ENCODE measurements at regions not wholly inside any gene's neighbourhood (a gene's known extent, or its start where the extent isn't known, plus 50 kb on each side); places are given as distances from the start of the nearest gene placed in this dataset.

- ATAC-seq (no peak), DNase-seq (no peak)
- no peaks in the 10 kb centered on the region for H3K9me3 Mint-ChIP-seq
- H3K27me3 Mint-ChIP-seq: peaks cover 12% of the 10 kb centered on the region
- H3K27ac Mint-ChIP-seq: no peak overlapping the region
- H3K4me1 Mint-ChIP-seq: no peaks in the 10 kb centered on the region
- no peak overlapping the region for H3K4me3 Mint-ChIP-seq
- no peaks in the 10 kb centered on the region for H3K36me3 Mint-ChIP-seq (ENCODE audit: low read depth)
Observed at GRCh38 chr13:39244561-39245230, 206.4 kb downstream of the NHLRC3 start.

- no peak for DNase-seq
- H3K27me3 Mint-ChIP-seq: peaks cover 15% of the 10 kb centered on the region
- H3K9me3 Mint-ChIP-seq: no peaks in the 10 kb centered on the region
- no peaks in the 10 kb centered on the region for H3K36me3 Mint-ChIP-seq (ENCODE audit: low read depth)
- H3K27ac Mint-ChIP-seq: no peak overlapping the region
- no peak for ATAC-seq
- H3K4me1 Mint-ChIP-seq: no peaks in the 10 kb centered on the region
- H3K4me3 Mint-ChIP-seq: no peak overlapping the region
Observed at GRCh38 chr13:39245688-39246087, 207.4 kb downstream of the NHLRC3 start.

- Mint-ChIP-seq H3K4me3 (no peak overlapping the region), H3K27me3 (peaks cover 11% of the 10 kb centered on the region), H3K36me3 (ENCODE audit: low read depth) (no peaks in the 10 kb centered on the region), H3K9me3 (no peaks in the 10 kb centered on the region), H3K27ac (no peak overlapping the region), H3K4me1 (no peaks in the 10 kb centered on the region)
- ATAC-seq: no peak
- DNase-seq: no peak
Observed at GRCh38 chr13:39249982-39250381, 211.7 kb downstream of the NHLRC3 start.

- Mint-ChIP-seq H3K4me1 (no peaks in the 10 kb centered on the region), H3K36me3 (ENCODE audit: low read depth) (no peaks in the 10 kb centered on the region), H3K4me3 (no peak overlapping the region), H3K27ac (no peak overlapping the region), H3K27me3 (peaks cover 11% of the 10 kb centered on the region), H3K9me3 (no peaks in the 10 kb centered on the region)
- ATAC-seq: no peak
- DNase-seq: no peak
Observed at GRCh38 chr13:39250440-39250839, 212.2 kb downstream of the NHLRC3 start.

- DNase-seq (no peak), ATAC-seq (no peak)
- H3K36me3 Mint-ChIP-seq (ENCODE audit: low read depth): no peaks in the 10 kb centered on the region
- H3K9me3 Mint-ChIP-seq: no peaks in the 10 kb centered on the region
- no peaks in the 10 kb centered on the region for H3K4me1 Mint-ChIP-seq
- peaks cover 9% of the 10 kb centered on the region for H3K27me3 Mint-ChIP-seq
- no peak overlapping the region for H3K4me3 Mint-ChIP-seq
- no peak overlapping the region for H3K27ac Mint-ChIP-seq
Observed at GRCh38 chr13:39251340-39251739, 213.1 kb downstream of the NHLRC3 start.

- Mint-ChIP-seq H3K27me3 (peaks cover 8% of the 10 kb centered on the region), H3K4me3 (no peak overlapping the region), H3K27ac (no peak overlapping the region), H3K4me1 (peaks cover 3% of the 10 kb centered on the region), H3K36me3 (ENCODE audit: low read depth) (no peaks in the 10 kb centered on the region), H3K9me3 (no peaks in the 10 kb centered on the region)
- no peak for ATAC-seq
- DNase-seq: no peak
Observed at GRCh38 chr13:39253774-39254173, 215.5 kb downstream of the NHLRC3 start.

GRCh38 chr13:39254601-39255000, 216.3 kb downstream of the NHLRC3 start:
- ATAC-seq (no peak), DNase-seq (no peak)
- peaks cover 8% of the 10 kb centered on the region for H3K4me1 Mint-ChIP-seq
- no peak overlapping the region for H3K27ac Mint-ChIP-seq
- no peak overlapping the region for H3K4me3 Mint-ChIP-seq
- peaks cover 8% of the 10 kb centered on the region for H3K27me3 Mint-ChIP-seq
- no peaks in the 10 kb centered on the region for H3K36me3 Mint-ChIP-seq (ENCODE audit: low read depth)
- no peaks in the 10 kb centered on the region for H3K9me3 Mint-ChIP-seq

GRCh38 chr13:39257642-39258041, 219.4 kb downstream of the NHLRC3 start:
- Mint-ChIP-seq H3K4me1 (peaks cover 12% of the 10 kb centered on the region), H3K27me3 (peaks cover 10% of the 10 kb centered on the region), H3K4me3 (no peak overlapping the region), H3K9me3 (no peaks in the 10 kb centered on the region), H3K36me3 (ENCODE audit: low read depth) (no peaks in the 10 kb centered on the region), H3K27ac (no peak overlapping the region)
- ATAC-seq (no peak), DNase-seq (no peak)

- Mint-ChIP-seq H3K9me3 (no peaks in the 10 kb centered on the region), H3K27ac (no peak overlapping the region), H3K4me3 (no peak overlapping the region), H3K4me1 (peaks cover 12% of the 10 kb centered on the region), H3K36me3 (ENCODE audit: low read depth) (no peaks in the 10 kb centered on the region), H3K27me3 (peaks cover 10% of the 10 kb centered on the region)
- DNase-seq (peak; percentile 3), ATAC-seq (peak; percentile 70)
Observed at GRCh38 chr13:39259371-39260140, 221.3 kb downstream of the NHLRC3 start.

- Mint-ChIP-seq H3K4me1 (peaks cover 12% of the 10 kb centered on the region), H3K9me3 (no peaks in the 10 kb centered on the region), H3K36me3 (ENCODE audit: low read depth) (no peaks in the 10 kb centered on the region), H3K4me3 (no peak overlapping the region), H3K27me3 (peaks cover 14% of the 10 kb centered on the region), H3K27ac (no peak overlapping the region)
- ATAC-seq (peak; percentile 72), DNase-seq (peak; percentile 29)
Observed at GRCh38 chr13:39263033-39263432, 224.8 kb downstream of the NHLRC3 start.

- Mint-ChIP-seq H3K4me1 (peaks cover 12% of the 10 kb centered on the region), H3K27ac (no peak overlapping the region), H3K36me3 (ENCODE audit: low read depth) (no peaks in the 10 kb centered on the region), H3K27me3 (peaks cover 16% of the 10 kb centered on the region), H3K4me3 (no peak overlapping the region), H3K9me3 (no peaks in the 10 kb centered on the region)
- no peak for ATAC-seq
- DNase-seq: no peak
Observed at GRCh38 chr13:39263531-39263930, 225.3 kb downstream of the NHLRC3 start.

GRCh38 chr13:39266426-39266825, 228.2 kb downstream of the NHLRC3 start:
- no peak for ATAC-seq
- DNase-seq: no peak
- Mint-ChIP-seq H3K36me3 (ENCODE audit: low read depth) (no peaks in the 10 kb centered on the region), H3K4me3 (no peak overlapping the region), H3K4me1 (no peaks in the 10 kb centered on the region), H3K9me3 (no peaks in the 10 kb centered on the region), H3K27ac (no peak overlapping the region), H3K27me3 (peaks cover 26% of the 10 kb centered on the region)

- no peak for DNase-seq
- Mint-ChIP-seq H3K27ac (no peak overlapping the region), H3K36me3 (ENCODE audit: low read depth) (no peaks in the 10 kb centered on the region), H3K4me3 (no peak overlapping the region), H3K9me3 (no peaks in the 10 kb centered on the region), H3K27me3 (peaks cover 21% of the 10 kb centered on the region), H3K4me1 (no peaks in the 10 kb centered on the region)
- no peak for ATAC-seq
Observed at GRCh38 chr13:39268398-39268797, 230.1 kb downstream of the NHLRC3 start.

GRCh38 chr13:39269004-39269403, 230.7 kb downstream of the NHLRC3 start:
- Mint-ChIP-seq H3K4me1 (no peaks in the 10 kb centered on the region), H3K9me3 (no peaks in the 10 kb centered on the region), H3K27me3 (peaks cover 26% of the 10 kb centered on the region), H3K4me3 (no peak overlapping the region), H3K36me3 (ENCODE audit: low read depth) (no peaks in the 10 kb centered on the region), H3K27ac (no peak overlapping the region)
- ATAC-seq: no peak
- DNase-seq: no peak

GRCh38 chr13:39269411-39269810, 231.2 kb downstream of the NHLRC3 start:
- DNase-seq: no peak

More at GRCh38 chr13:39269411-39269810, 231.2 kb downstream of the NHLRC3 start:
- no peaks in the 10 kb centered on the region for H3K36me3 Mint-ChIP-seq (ENCODE audit: low read depth)
- H3K4me3 Mint-ChIP-seq: no peak overlapping the region
- H3K27ac Mint-ChIP-seq: no peak overlapping the region
- H3K27me3 Mint-ChIP-seq: peaks cover 26% of the 10 kb centered on the region
- no peaks in the 10 kb centered on the region for H3K4me1 Mint-ChIP-seq
- no peaks in the 10 kb centered on the region for H3K9me3 Mint-ChIP-seq
- ATAC-seq: no peak

Measured in activated naive CD8-positive, alpha-beta T cell treated with anti-CD3 and anti-CD28 coated beads, Interleukin-2, amount 50 U/mL, for 24 hours (primary cell).